Mesendoderm (in vitro differentiated cells): ENCODE measurements at regions not wholly inside any gene's neighbourhood (a gene's known extent, or its start where the extent isn't known, plus 50 kb on each side); places are given as distances from the start of the nearest gene placed in this dataset.

ENCODE experiments used
- DNase-seq: peaks from one replicate; pipeline ENCODE4 v3.0.0; 2013
- H2AK5ac ChIP-seq: 2 replicates; pipeline ENCODE4 v1.6.1; 2013; ENCODE audit warnings: low read length, inconsistent platforms
- H2BK120ac ChIP-seq: 2 replicates; pipeline ENCODE4 v1.6.1; 2013; ENCODE audit warnings: low read depth, mild to moderate bottlenecking, low read length, moderate library complexity, mixed read lengths
- H2BK15ac ChIP-seq: replicated peaks from 2 replicates; pipeline ENCODE4 v1.6.1; 2013; ENCODE audit warnings: low read depth, mild to moderate bottlenecking, moderate library complexity
- H2BK5ac ChIP-seq: 2 replicates; pipeline ENCODE4 v1.6.1; 2013; ENCODE audit warnings: low read length, inconsistent platforms
- H3K18ac ChIP-seq: 2 replicates; pipeline ENCODE4 v1.6.1; 2013; ENCODE audit warnings: mild to moderate bottlenecking, low read length, mixed read lengths
- H3K23ac ChIP-seq: one replicate; pipeline ENCODE4 v1.6.1; 2013; ENCODE audit warnings: low read length
- H3K27ac ChIP-seq: 2 replicates; pipeline ENCODE4 v1.5.1; 2013; ENCODE audit warnings: low read depth, mild to moderate bottlenecking, inconsistent platforms, low read length, moderate library complexity
- H3K27me3 ChIP-seq: 2 replicates; pipeline ENCODE4 v1.6.1; 2013; ENCODE audit warnings: low read length, control low read depth, mild to moderate bottlenecking, inconsistent platforms; ENCODE audit not compliant: insufficient read depth, poor library complexity
- H3K36me3 ChIP-seq: 2 replicates; pipeline ENCODE4 v1.6.1; 2013; ENCODE audit warnings: low read length, inconsistent platforms; ENCODE audit not compliant: control insufficient read depth, insufficient read depth
- H3K4ac ChIP-seq: one replicate; pipeline ENCODE4 v1.6.1; 2013; ENCODE audit warnings: low read depth, mild to moderate bottlenecking, low read length, moderate library complexity
- H3K4me1 ChIP-seq: 2 replicates; pipeline ENCODE4 v1.6.1; 2013; ENCODE audit warnings: low read depth, low read length, inconsistent platforms; ENCODE audit not compliant: control insufficient read depth
- H3K4me2 ChIP-seq: 2 replicates; pipeline ENCODE4 v1.6.1; 2013; ENCODE audit warnings: low read length
- H3K4me3 ChIP-seq: 2 replicates; pipeline ENCODE4 v1.5.1; 2013; ENCODE audit warnings: mild to moderate bottlenecking, low read length
- H3K56ac ChIP-seq: one replicate; pipeline ENCODE4 v1.6.1; 2013; ENCODE audit warnings: low read length
- H3K79me1 ChIP-seq: 2 replicates; pipeline ENCODE4 v1.6.1; 2013; ENCODE audit warnings: low read length, inconsistent platforms
- H3K79me2 ChIP-seq: 2 replicates; pipeline ENCODE4 v1.6.1; 2013; ENCODE audit warnings: mild to moderate bottlenecking, low read length; ENCODE audit not compliant: control insufficient read depth, insufficient read depth
- H3K9ac ChIP-seq: 2 replicates; pipeline ENCODE4 v1.6.1; 2013; ENCODE audit warnings: low read length, inconsistent platforms
- H4K5ac ChIP-seq: one replicate; pipeline ENCODE4 v1.6.1; 2013; ENCODE audit warnings: low read length
- H4K8ac ChIP-seq: one replicate; pipeline ENCODE4 v1.6.1; 2013; ENCODE audit warnings: low read depth, mild to moderate bottlenecking, control low read depth, low read length, moderate library complexity
- WGBS: extraction: QIAGEN DNeasy Blood & Tissue Kit; methylation state at CpG from one replicate; pipeline ENCODE4 v1.1.7; 2013; ENCODE audit warnings: low lambda C conversion rate, missing lambda C conversion rate; ENCODE audit not compliant: insufficient coverage; ENCODE audit errors: extremely low coverage; 5-methylcytosine and 5-hydroxymethylcytosine counted together

DNA sequence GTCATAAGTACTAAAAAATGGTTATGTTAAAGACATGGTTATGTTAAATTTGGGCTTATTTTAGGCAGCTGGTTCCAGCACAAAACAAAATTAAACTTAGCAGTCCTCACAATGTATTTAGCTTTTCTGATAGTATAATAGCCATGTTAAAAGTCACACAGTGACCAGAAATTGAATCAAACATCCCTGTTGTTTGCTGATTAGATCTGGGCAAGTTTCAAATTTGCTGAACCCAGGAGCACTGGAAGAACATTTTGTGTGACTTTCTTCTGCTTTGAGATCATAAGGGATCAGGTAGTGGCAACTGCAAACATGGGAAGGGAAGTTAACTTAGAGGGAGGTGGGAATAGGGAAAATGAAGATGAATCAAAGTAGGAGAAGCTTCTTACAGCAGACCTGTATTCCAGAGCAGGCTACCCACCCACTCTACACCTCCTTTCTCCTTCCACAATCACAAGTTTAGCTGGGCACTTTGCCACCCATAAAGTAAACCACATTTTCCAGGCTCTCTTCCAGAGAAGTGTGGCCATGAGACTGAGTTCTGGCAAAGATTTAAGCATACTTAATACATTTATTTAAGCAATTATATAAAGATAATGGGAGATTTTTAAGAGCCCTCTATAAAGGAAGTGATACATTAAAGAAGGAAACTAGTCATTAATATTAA lies 616.1 kb upstream of the LRATD1 start:
- Histone ChIP-seq H3K9ac (no peak overlapping the region), H3K79me2 (no peaks in the 10 kb centered on the region), H3K4me2 (no peak overlapping the region), H4K5ac (no peak overlapping the region), H3K56ac (no peak overlapping the region), H3K4ac (no peak overlapping the region), H3K36me3 (no peaks in the 10 kb centered on the region), H3K18ac (no peak overlapping the region), H2AK5ac (no peak overlapping the region), H2BK5ac (no peak overlapping the region), H2BK15ac (no peak overlapping the region), H3K27me3 (no peaks in the 10 kb centered on the region), H4K8ac (no peak overlapping the region), H2BK120ac (no peak overlapping the region), H3K23ac (no peak overlapping the region), H3K4me1 (no peaks in the 10 kb centered on the region), H3K27ac (no peak overlapping the region), H3K79me1 (no peaks in the 10 kb centered on the region), H3K4me3 (no peak overlapping the region)
- no peak for DNase-seq

DNA sequence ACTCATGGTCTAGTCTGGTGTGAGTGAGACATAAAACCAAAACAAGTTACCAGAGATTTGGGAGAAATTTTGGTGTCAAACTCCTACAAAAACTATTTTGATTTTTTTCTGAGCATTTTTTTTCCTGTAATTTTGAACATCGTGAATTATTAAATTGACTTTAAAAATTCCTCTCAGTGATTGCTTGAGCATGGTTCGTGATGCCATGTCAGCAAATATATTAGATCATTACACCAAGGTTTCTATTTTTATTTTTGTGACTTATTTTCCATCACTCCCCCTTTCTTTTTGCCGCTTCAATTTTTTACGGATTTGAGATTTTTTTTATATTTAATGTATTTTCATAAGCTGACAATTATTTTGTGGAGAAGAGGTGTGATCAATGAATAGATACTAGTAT lies 613.9 kb upstream of the LRATD1 start:
- Histone ChIP-seq H3K4me1 (no peaks in the 10 kb centered on the region), H2BK5ac (no peak overlapping the region), H3K9ac (no peak overlapping the region), H4K5ac (no peak overlapping the region), H3K27ac (no peak overlapping the region), H3K56ac (no peak overlapping the region), H3K79me1 (no peaks in the 10 kb centered on the region), H3K4me2 (no peak overlapping the region), H3K36me3 (no peaks in the 10 kb centered on the region), H3K79me2 (no peaks in the 10 kb centered on the region), H3K23ac (no peak overlapping the region), H4K8ac (no peak overlapping the region), H3K4ac (no peak overlapping the region), H3K27me3 (no peaks in the 10 kb centered on the region), H3K4me3 (no peak overlapping the region), H2BK120ac (no peak overlapping the region), H2BK15ac (no peak overlapping the region), H2AK5ac (no peak overlapping the region), H3K18ac (no peak overlapping the region)
- WGBS, result no CpG with 5 or more reads among the region's 4 CpGs
- no peak for DNase-seq

DNA sequence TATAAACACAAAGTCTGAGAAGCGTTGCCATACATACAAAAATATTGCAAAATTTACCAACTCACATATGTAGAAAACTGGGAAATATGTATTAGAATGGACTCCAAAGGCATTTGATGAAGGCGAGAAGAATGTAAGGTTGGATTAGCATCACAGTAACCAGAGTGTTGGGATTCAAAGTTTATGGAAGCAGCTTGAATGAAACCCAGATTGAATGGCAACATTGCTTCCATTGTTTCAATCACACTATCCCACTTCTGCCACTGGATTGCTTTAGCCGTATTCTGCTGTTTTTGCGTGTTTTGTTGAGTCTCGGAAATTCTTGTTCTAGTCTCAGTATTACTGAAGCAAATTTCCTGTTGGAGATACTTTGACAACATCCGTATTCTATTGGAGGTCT lies 609.0 kb upstream of the LRATD1 start:
- Histone ChIP-seq H3K27ac (no peak overlapping the region), H3K9ac (no peak overlapping the region), H3K23ac (no peak overlapping the region), H2BK120ac (no peak overlapping the region), H3K4me1 (no peaks in the 10 kb centered on the region), H3K56ac (no peak overlapping the region), H4K8ac (no peak overlapping the region), H2BK15ac (no peak overlapping the region), H3K4ac (no peak overlapping the region), H3K4me2 (no peak overlapping the region), H3K36me3 (no peaks in the 10 kb centered on the region), H3K4me3 (no peak overlapping the region), H2AK5ac (no peak overlapping the region), H3K27me3 (no peaks in the 10 kb centered on the region), H3K18ac (no peak overlapping the region), H3K79me2 (no peaks in the 10 kb centered on the region), H4K5ac (no peak overlapping the region), H3K79me1 (no peaks in the 10 kb centered on the region), H2BK5ac (no peak overlapping the region)
- WGBS, result no CpG with 5 or more reads among the region's 6 CpGs
- no peak for DNase-seq

DNA sequence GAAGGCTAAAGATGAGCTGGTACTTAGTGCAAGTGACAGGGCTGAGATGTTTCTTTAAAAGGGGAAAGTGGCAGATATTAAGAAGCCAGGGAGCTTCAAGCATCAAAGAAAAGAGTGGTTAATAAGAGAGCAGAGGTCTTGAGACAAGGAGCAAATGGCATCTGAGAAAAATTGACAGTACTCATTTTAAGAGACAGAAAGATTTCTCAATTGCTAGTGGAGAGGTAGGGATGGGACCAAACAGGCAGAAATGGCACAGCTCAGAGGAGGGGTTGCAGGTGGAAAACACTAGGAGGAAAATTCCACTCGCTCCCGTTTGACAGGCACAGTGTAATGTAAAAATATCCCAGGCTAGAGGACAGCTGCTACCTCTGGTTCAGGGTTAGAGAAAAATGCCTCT lies 593.4 kb upstream of the LRATD1 start:
- WGBS, result no CpG with 5 or more reads among the region's 2 CpGs
- no peak overlapping the region for H4K8ac ChIP-seq
- DNase-seq, result no peak
- no peaks in the 10 kb centered on the region for H3K79me1 ChIP-seq
- H3K9ac ChIP-seq, result no peak overlapping the region
- no peak overlapping the region for H4K5ac ChIP-seq
- no peak overlapping the region for H2BK15ac ChIP-seq
- no peaks in the 10 kb centered on the region for H3K79me2 ChIP-seq
- H2BK5ac ChIP-seq, result no peak overlapping the region
- H3K4ac ChIP-seq, result no peak overlapping the region
- H3K27ac ChIP-seq, result no peak overlapping the region
- H3K27me3 ChIP-seq, result no peaks in the 10 kb centered on the region
- H3K18ac ChIP-seq, result no peak overlapping the region
- H3K4me3 ChIP-seq, result no peak overlapping the region
- no peak overlapping the region for H2AK5ac ChIP-seq
- no peaks in the 10 kb centered on the region for H3K36me3 ChIP-seq
- no peak overlapping the region for H3K23ac ChIP-seq
- H3K4me1 ChIP-seq, result no peaks in the 10 kb centered on the region
- no peak overlapping the region for H2BK120ac ChIP-seq
- H3K56ac ChIP-seq, result no peak overlapping the region
- H3K4me2 ChIP-seq, result no peak overlapping the region

- no peak overlapping the region for H4K5ac ChIP-seq
- H2BK120ac ChIP-seq, result no peak overlapping the region
- no peak overlapping the region for H3K4me2 ChIP-seq
- no peak overlapping the region for H3K56ac ChIP-seq
- H2BK5ac ChIP-seq, result no peak overlapping the region
- H3K4me1 ChIP-seq, result no peaks in the 10 kb centered on the region
- H2AK5ac ChIP-seq, result no peak overlapping the region
- no peak for DNase-seq
- no peaks in the 10 kb centered on the region for H3K79me2 ChIP-seq
- no peak overlapping the region for H3K9ac ChIP-seq
- no peak overlapping the region for H2BK15ac ChIP-seq
- no peaks in the 10 kb centered on the region for H3K27me3 ChIP-seq
- no peak overlapping the region for H4K8ac ChIP-seq
- H3K4ac ChIP-seq, result no peak overlapping the region
- H3K23ac ChIP-seq, result no peak overlapping the region
- H3K27ac ChIP-seq, result no peak overlapping the region
- H3K36me3 ChIP-seq, result no peaks in the 10 kb centered on the region
- H3K4me3 ChIP-seq, result no peak overlapping the region
- no peaks in the 10 kb centered on the region for H3K79me1 ChIP-seq
- no peak overlapping the region for H3K18ac ChIP-seq
- WGBS, result no CpG with 5 or more reads among the region's 2 CpGs
These were observed 585.0 kb upstream of the LRATD1 start for GRCh38 chr2:14047491-14047890.

- no peak overlapping the region for H3K4me3 ChIP-seq
- no peaks in the 10 kb centered on the region for H3K36me3 ChIP-seq
- no peak overlapping the region for H2BK15ac ChIP-seq
- H3K79me2 ChIP-seq, result no peaks in the 10 kb centered on the region
- no peak overlapping the region for H3K56ac ChIP-seq
- H3K4me1 ChIP-seq, result no peaks in the 10 kb centered on the region
- H2BK5ac ChIP-seq, result no peak overlapping the region
- WGBS, result no CpG with 5 or more reads among the region's 2 CpGs
- no peak overlapping the region for H3K27ac ChIP-seq
- no peak overlapping the region for H3K23ac ChIP-seq
- DNase-seq, result no peak
- no peak overlapping the region for H3K4ac ChIP-seq
- H3K18ac ChIP-seq, result no peak overlapping the region
- no peak overlapping the region for H2BK120ac ChIP-seq
- no peaks in the 10 kb centered on the region for H3K27me3 ChIP-seq
- no peak overlapping the region for H4K8ac ChIP-seq
- no peak overlapping the region for H4K5ac ChIP-seq
- H3K9ac ChIP-seq, result no peak overlapping the region
- no peaks in the 10 kb centered on the region for H3K79me1 ChIP-seq
- H3K4me2 ChIP-seq, result no peak overlapping the region
- H2AK5ac ChIP-seq, result no peak overlapping the region
These were observed 581.1 kb upstream of the LRATD1 start for GRCh38 chr2:14051401-14051800.
